ENCODE measurements at regions not wholly inside any gene's neighbourhood (a gene's known extent, or its start where the extent isn't known, plus 50 kb on each side); places are given as distances from the start of the nearest gene placed in this dataset.

- no peak for TF ChIP-seq CTCF (conservative IDR thresholded peaks at IDR 0.05; ENCODE audit: low read length)
- TF ChIP-seq EZH2phosphoT487 (IDR thresholded peaks at IDR 0.05; ENCODE audit: borderline replicate concordance), result no peak
Measured at GRCh38 chr10:57457972-57458512, 809.7 kb downstream of the IPMK start.
